OCI-LY1 (cell line): ENCODE measurements at regions not wholly inside any gene's neighbourhood (a gene's known extent, or its start where the extent isn't known, plus 50 kb on each side); places are given as distances from the start of the nearest gene placed in this dataset.

Experiments used
- CTCF ChIP-seq: fragments of 200-600 bp; sonication (generic), shearing (Covaris generic); IDR thresholded peaks from 2 replicates; pipeline ENCODE4 v1.5.1; 2017; ENCODE audit warnings: mild to moderate bottlenecking, antibody characterized with exemption, low read length, moderate library complexity, mixed read lengths
- EZH2 ChIP-seq: fragments of 200-600 bp; sonication (generic), shearing (Covaris generic); IDR thresholded peaks from 2 replicates; pipeline ENCODE4 v1.8.0; 2017; ENCODE audit warnings: borderline replicate concordance, mixed run types, mild to moderate bottlenecking, antibody characterized with exemption, low read length, moderate library complexity, mixed read lengths

- TF ChIP-seq CTCF (no peak), EZH2 (no peak)
These were observed 153.1 kb upstream of the THUMPD2 start for GRCh38 chr2:39932198-39932597.
